OCI-LY1 (cell line): ENCODE measurements at regions not wholly inside any gene's neighbourhood (a gene's known extent, or its start where the extent isn't known, plus 50 kb on each side); places are given as distances from the start of the nearest gene placed in this dataset.

ENCODE experiments used
- CTCF ChIP-seq: fragments of 200-600 bp; sonication (generic), shearing (Covaris generic); IDR thresholded peaks from 2 replicates; pipeline ENCODE4 v1.5.1; 2017; ENCODE audit warnings: mild to moderate bottlenecking, antibody characterized with exemption, low read length, moderate library complexity, mixed read lengths
- EZH2 ChIP-seq: fragments of 200-600 bp; sonication (generic), shearing (Covaris generic); IDR thresholded peaks from 2 replicates; pipeline ENCODE4 v1.8.0; 2017; ENCODE audit warnings: borderline replicate concordance, mixed run types, mild to moderate bottlenecking, antibody characterized with exemption, low read length, moderate library complexity, mixed read lengths

DNA sequence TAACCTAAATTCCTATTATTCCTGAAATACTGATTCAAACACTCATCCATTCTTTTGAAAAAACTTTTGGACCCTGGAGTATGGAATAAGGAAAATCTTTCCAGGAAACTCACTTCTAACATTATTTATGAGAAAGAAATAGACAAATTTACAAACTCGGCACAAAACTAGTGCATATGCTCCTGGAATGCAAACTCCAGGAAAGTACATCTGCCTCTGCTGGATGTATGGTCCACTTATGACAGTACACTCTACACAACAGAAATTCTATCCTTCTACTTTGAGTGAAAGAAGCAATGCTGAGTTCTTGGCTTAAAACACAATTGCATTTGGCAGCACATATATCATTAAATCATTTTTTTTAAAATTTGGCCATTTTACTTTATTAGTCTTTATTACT is 700.5 kb upstream of the STXBP6 start:
- TF ChIP-seq CTCF (no peak), EZH2 (no peak)
